SK-N-SH treated with all-trans-retinoic acid at 6 μM for 48 hours (cell line): ENCODE measurements at regions not wholly inside any gene's neighbourhood (a gene's known extent, or its start where the extent isn't known, plus 50 kb on each side); places are given as distances from the start of the nearest gene placed in this dataset.

Experiments
- ATAC-seq: fragments of 200-7000 bp; cut with Tn5 transposase; 3 replicates; pipeline ENCODE4 v1.9.1; 2020; ENCODE audit warnings: mild to moderate bottlenecking, moderate library complexity
- ARNTL ChIP-seq: fragments of 450-650 bp; formaldehyde crosslinking; IDR thresholded peaks from 2 replicates; pipeline ENCODE4 v1.5.0; 2020; ENCODE audit warnings: low read depth, mild to moderate bottlenecking, moderate library complexity, borderline replicate concordance
- BACH2 ChIP-seq: fragments of 250-450 bp; sonication (Bioruptor Pico); IDR thresholded peaks from 2 replicates; pipeline ENCODE4 v1.9.0; 2021; ENCODE audit warnings: mild to moderate bottlenecking, borderline replicate concordance
- CREB5 ChIP-seq: fragments of 250-450 bp; sonication (Bioruptor Pico); IDR thresholded peaks from 2 replicates; pipeline ENCODE4 v1.5.1; 2020; ENCODE audit warnings: low read depth, mild to moderate bottlenecking, moderate library complexity
- CSDC2 ChIP-seq: fragments of 250-450 bp; sonication (Bioruptor Pico); IDR thresholded peaks from 2 replicates; pipeline ENCODE4 v1.5.0; 2020; ENCODE audit warnings: mild to moderate bottlenecking, moderate library complexity
- ESRRG ChIP-seq: fragments of 250-450 bp; sonication (Bioruptor Pico); IDR thresholded peaks from 2 replicates; pipeline ENCODE4 v1.6.1; 2021; ENCODE audit warnings: mild to moderate bottlenecking
- GLIS3 ChIP-seq: fragments of 250-450 bp; sonication (Bioruptor Pico); IDR thresholded peaks from 2 replicates; pipeline ENCODE4 v1.5.0; 2020; ENCODE audit warnings: mild to moderate bottlenecking, moderate library complexity
- ISL1 ChIP-seq: fragments of 250-450 bp; sonication (Bioruptor Pico); IDR thresholded peaks from 2 replicates; pipeline ENCODE4 v2.1.2; 2022; ENCODE audit warnings: mild to moderate bottlenecking, moderate library complexity
- OSR1 ChIP-seq: fragments of 250-450 bp; sonication (Bioruptor Pico); IDR thresholded peaks from 2 replicates; pipeline ENCODE4 v1.8.0; 2022; ENCODE audit warnings: moderate library complexity, mild to moderate bottlenecking, inconsistent platforms
- PPARA ChIP-seq: fragments of 250-450 bp; sonication (Bioruptor Pico); IDR thresholded peaks from 2 replicates; pipeline ENCODE4 v1.5.0; 2020; ENCODE audit warnings: mild to moderate bottlenecking, borderline replicate concordance
- RARB ChIP-seq: fragments of 250-450 bp; sonication (Bioruptor Pico); IDR thresholded peaks from 2 replicates; pipeline ENCODE4 v1.8.0; 2021; ENCODE audit warnings: mild to moderate bottlenecking, moderate library complexity
- SNAI2 ChIP-seq: fragments of 250-450 bp; sonication (Bioruptor Pico); IDR thresholded peaks from 2 replicates; pipeline ENCODE4 v1.5.0; 2020; ENCODE audit warnings: mild to moderate bottlenecking, moderate library complexity
- TCF4 ChIP-seq: fragments of 250-450 bp; sonication (Bioruptor Pico); IDR thresholded peaks from 2 replicates; pipeline ENCODE4 v1.8.0; 2021; ENCODE audit warnings: mild to moderate bottlenecking, moderate library complexity, borderline replicate concordance
- TOX ChIP-seq: fragments of 250-450 bp; sonication (Bioruptor Pico); IDR thresholded peaks from 2 replicates; pipeline ENCODE4 v1.8.0; 2021; ENCODE audit warnings: mild to moderate bottlenecking, moderate library complexity, borderline replicate concordance
- ZC3H10 ChIP-seq: fragments of 250-450 bp; sonication (Bioruptor Pico); IDR thresholded peaks from 2 replicates; pipeline ENCODE4 v1.5.1; 2021; ENCODE audit warnings: mild to moderate bottlenecking, moderate library complexity
- ZFP30 ChIP-seq: fragments of 450-650 bp; formaldehyde crosslinking; IDR thresholded peaks from 2 replicates; pipeline ENCODE4 v1.5.0; 2022; ENCODE audit warnings: mild to moderate bottlenecking, moderate library complexity
- ZNF70 ChIP-seq: fragments of 450-650 bp; formaldehyde crosslinking; IDR thresholded peaks from 2 replicates; pipeline ENCODE4 v1.5.0; 2020; ENCODE audit warnings: mild to moderate bottlenecking, moderate library complexity
- ZNF8 ChIP-seq: fragments of 450-650 bp; formaldehyde crosslinking; IDR thresholded peaks from 2 replicates; pipeline ENCODE4 v1.5.0; 2020; ENCODE audit warnings: mild to moderate bottlenecking, moderate library complexity
- TF ChIP-seq, protein P1 (sequence below): fragments of 250-450 bp; sonication (Bioruptor Pico); IDR thresholded peaks from 2 replicates; pipeline ENCODE4 v1.8.0; 2021; ENCODE audit warnings: low read depth, mild to moderate bottlenecking, moderate library complexity, borderline replicate concordance
- TF ChIP-seq, protein P2 (sequence below): fragments of 250-450 bp; sonication (Bioruptor Pico); IDR thresholded peaks from 2 replicates; pipeline ENCODE4 v1.5.1; 2021; ENCODE audit warnings: mild to moderate bottlenecking, moderate library complexity
- TF ChIP-seq, protein P3 (sequence below): fragments of 250-450 bp; sonication (Bioruptor Pico); IDR thresholded peaks from 2 replicates; pipeline ENCODE4 v1.5.0; 2020; ENCODE audit warnings: mild to moderate bottlenecking, moderate library complexity

- no peak for TF ChIP-seq CREB5 (CRISPR knock-in tag)
- no peak for TF ChIP-seq SNAI2 (CRISPR knock-in tag)
- no peak for TF ChIP-seq BACH2 (CRISPR knock-in tag)
- TF ChIP-seq, all 23 proteins: peak for 0
Measured at GRCh38 chr2:222100704-222101699, 197.8 kb downstream of the PAX3 start (continued).

DNA sequence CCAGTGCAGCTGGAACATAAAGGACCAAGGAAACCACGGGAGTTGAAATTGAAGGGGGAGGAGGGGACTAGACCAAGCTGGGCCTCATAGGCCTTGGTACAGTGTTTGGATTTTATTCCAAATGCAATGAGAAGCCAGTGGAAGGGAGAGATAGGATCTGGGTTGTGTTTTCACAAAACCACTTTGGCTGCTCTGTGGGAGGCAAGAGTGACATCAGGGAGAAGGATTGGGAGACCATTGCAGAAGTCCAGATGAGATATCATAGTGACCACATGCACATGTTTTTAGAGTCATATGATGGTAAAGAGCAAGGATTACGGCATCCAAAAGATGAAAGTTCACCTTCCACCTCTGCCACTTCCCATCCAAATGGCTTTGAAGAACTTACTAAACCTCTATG, 210.2 kb downstream of the PAX3 start:
- no peak for ATAC-seq
- TF ChIP-seq, protein P1, sequence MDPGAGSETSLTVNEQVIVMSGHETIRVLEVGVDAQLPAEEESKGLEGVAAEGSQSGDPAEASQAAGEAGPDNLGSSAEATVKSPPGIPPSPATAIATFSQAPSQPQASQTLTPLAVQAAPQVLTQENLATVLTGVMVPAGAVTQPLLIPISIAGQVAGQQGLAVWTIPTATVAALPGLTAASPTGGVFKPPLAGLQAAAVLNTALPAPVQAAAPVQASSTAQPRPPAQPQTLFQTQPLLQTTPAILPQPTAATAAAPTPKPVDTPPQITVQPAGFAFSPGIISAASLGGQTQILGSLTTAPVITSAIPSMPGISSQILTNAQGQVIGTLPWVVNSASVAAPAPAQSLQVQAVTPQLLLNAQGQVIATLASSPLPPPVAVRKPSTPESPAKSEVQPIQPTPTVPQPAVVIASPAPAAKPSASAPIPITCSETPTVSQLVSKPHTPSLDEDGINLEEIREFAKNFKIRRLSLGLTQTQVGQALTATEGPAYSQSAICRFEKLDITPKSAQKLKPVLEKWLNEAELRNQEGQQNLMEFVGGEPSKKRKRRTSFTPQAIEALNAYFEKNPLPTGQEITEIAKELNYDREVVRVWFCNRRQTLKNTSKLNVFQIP (CRISPR knock-in tag), result no peak
- TF ChIP-seq ZNF70 (CRISPR knock-in tag), result no peak
- no peak for TF ChIP-seq ISL1 (CRISPR knock-in tag)
- no peak for TF ChIP-seq ESRRG
- no peak for TF ChIP-seq SNAI2 (CRISPR knock-in tag)
- no peak for TF ChIP-seq BACH2 (CRISPR knock-in tag)

GRCh38 chr2:222087998-222088397, 210.8 kb downstream of the PAX3 start:
- TF ChIP-seq, protein P2, sequence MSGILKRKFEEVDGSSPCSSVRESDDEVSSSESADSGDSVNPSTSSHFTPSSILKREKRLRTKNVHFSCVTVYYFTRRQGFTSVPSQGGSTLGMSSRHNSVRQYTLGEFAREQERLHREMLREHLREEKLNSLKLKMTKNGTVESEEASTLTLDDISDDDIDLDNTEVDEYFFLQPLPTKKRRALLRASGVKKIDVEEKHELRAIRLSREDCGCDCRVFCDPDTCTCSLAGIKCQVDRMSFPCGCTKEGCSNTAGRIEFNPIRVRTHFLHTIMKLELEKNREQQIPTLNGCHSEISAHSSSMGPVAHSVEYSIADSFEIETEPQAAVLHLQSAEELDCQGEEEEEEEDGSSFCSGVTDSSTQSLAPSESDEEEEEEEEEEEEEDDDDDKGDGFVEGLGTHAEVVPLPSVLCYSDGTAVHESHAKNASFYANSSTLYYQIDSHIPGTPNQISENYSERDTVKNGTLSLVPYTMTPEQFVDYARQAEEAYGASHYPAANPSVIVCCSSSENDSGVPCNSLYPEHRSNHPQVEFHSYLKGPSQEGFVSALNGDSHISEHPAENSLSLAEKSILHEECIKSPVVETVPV (CRISPR knock-in tag), result no peak
- TF ChIP-seq PPARA (CRISPR knock-in tag) (no peak), ZNF70 (CRISPR knock-in tag) (no peak), ZNF8 (no peak), ISL1 (CRISPR knock-in tag) (no peak), SNAI2 (CRISPR knock-in tag) (no peak), GLIS3 (CRISPR knock-in tag) (no peak), ZC3H10 (CRISPR knock-in tag) (no peak), TCF4 (CRISPR knock-in tag) (no peak), ARNTL (no peak), ESRRG (no peak), TOX (no peak), CSDC2 (CRISPR knock-in tag) (no peak), ZFP30 (CRISPR knock-in tag) (no peak), BACH2 (CRISPR knock-in tag) (no peak), RARB (no peak), CREB5 (CRISPR knock-in tag) (no peak), OSR1 (CRISPR knock-in tag) (no peak)
- TF ChIP-seq, protein P1 (CRISPR knock-in tag), result no peak
- TF ChIP-seq, protein P3, sequence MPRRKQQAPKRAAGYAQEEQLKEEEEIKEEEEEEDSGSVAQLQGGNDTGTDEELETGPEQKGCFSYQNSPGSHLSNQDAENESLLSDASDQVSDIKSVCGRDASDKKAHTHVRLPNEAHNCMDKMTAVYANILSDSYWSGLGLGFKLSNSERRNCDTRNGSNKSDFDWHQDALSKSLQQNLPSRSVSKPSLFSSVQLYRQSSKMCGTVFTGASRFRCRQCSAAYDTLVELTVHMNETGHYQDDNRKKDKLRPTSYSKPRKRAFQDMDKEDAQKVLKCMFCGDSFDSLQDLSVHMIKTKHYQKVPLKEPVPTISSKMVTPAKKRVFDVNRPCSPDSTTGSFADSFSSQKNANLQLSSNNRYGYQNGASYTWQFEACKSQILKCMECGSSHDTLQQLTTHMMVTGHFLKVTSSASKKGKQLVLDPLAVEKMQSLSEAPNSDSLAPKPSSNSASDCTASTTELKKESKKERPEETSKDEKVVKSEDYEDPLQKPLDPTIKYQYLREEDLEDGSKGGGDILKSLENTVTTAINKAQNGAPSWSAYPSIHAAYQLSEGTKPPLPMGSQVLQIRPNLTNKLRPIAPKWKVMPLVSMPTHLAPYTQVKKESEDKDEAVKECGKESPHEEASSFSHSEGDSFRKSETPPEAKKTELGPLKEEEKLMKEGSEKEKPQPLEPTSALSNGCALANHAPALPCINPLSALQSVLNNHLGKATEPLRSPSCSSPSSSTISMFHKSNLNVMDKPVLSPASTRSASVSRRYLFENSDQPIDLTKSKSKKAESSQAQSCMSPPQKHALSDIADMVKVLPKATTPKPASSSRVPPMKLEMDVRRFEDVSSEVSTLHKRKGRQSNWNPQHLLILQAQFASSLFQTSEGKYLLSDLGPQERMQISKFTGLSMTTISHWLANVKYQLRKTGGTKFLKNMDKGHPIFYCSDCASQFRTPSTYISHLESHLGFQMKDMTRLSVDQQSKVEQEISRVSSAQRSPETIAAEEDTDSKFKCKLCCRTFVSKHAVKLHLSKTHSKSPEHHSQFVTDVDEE (CRISPR knock-in tag), result no peak
- no peak for ATAC-seq
